GM23338 (cell line): ENCODE measurements at regions not wholly inside any gene's neighbourhood (a gene's known extent, or its start where the extent isn't known, plus 50 kb on each side); places are given as distances from the start of the nearest gene placed in this dataset.

Experiments used
- ATAC-seq: fragments of 200-7000 bp; cut with Tn5 transposase; 3 replicates; pipeline ENCODE4 v1.9.1; 2020
- DNase-seq: peaks from one replicate; pipeline ENCODE4 v3.0.0-alpha.2; 2015; ENCODE audit warnings: low spot score
- H2AFZ ChIP-seq: fragments of 200-600 bp; sonication (generic); 2 replicates; pipeline ENCODE4 v1.8.0; 2016; ENCODE audit warnings: antibody characterized with exemption, mild to moderate bottlenecking, moderate library complexity
- H3F3A ChIP-seq: fragments of 200-600 bp; sonication (generic); replicated peaks from 2 replicates; pipeline ENCODE4 v1.8.0; 2017; ENCODE audit warnings: antibody characterized with exemption, mixed run types, low read depth
- H3K27ac ChIP-seq: fragments of 200-600 bp; sonication (generic); 2 replicates; pipeline ENCODE4 v1.6.1; 2016; ENCODE audit warnings: low read depth
- H3K27me3 ChIP-seq: fragments of 200-600 bp; sonication (generic); 2 replicates; pipeline ENCODE4 v1.8.0; 2016; ENCODE audit warnings: mild to moderate bottlenecking, mixed run types, moderate library complexity; ENCODE audit not compliant: insufficient read depth
- H3K36me3 ChIP-seq: fragments of 200-600 bp; sonication (generic); 2 replicates; pipeline ENCODE4 v1.8.0; 2016; ENCODE audit warnings: mild to moderate bottlenecking; ENCODE audit not compliant: insufficient read depth
- H3K4me1 ChIP-seq: fragments of 200-600 bp; sonication (generic); 2 replicates; pipeline ENCODE4 v1.8.0; 2016; ENCODE audit warnings: mild to moderate bottlenecking, moderate library complexity; ENCODE audit not compliant: insufficient read depth
- H3K4me2 ChIP-seq: fragments of 200-600 bp; sonication (generic); 2 replicates; pipeline ENCODE4 v1.7.1; 2017; ENCODE audit warnings: mixed run types
- H3K4me3 ChIP-seq: fragments of 200-600 bp; sonication (generic); 2 replicates; pipeline ENCODE4 v1.6.1; 2016; ENCODE audit warnings: mixed run types
- H3K79me2 ChIP-seq: fragments of 200-600 bp; sonication (generic); replicated peaks from 2 replicates; pipeline ENCODE4 v1.8.0; 2017; ENCODE audit warnings: mild to moderate bottlenecking; ENCODE audit not compliant: insufficient read depth
- H3K9me2 ChIP-seq: fragments of 200-600 bp; sonication (generic); 2 replicates; pipeline ENCODE4 v1.8.0; 2017; ENCODE audit not compliant: insufficient read depth
- H4K20me1 ChIP-seq: fragments of 200-600 bp; sonication (generic); replicated peaks from 2 replicates; pipeline ENCODE4 v1.8.0; 2017; ENCODE audit warnings: mild to moderate bottlenecking; ENCODE audit not compliant: insufficient read depth
- H3K27ac Mint-ChIP-seq: 2 replicates; pipeline ENCODE4 v1.8.0; 2020; ENCODE audit warnings: inconsistent platforms, mild to moderate bottlenecking, moderate library complexity, mixed read lengths
- H3K27me3 Mint-ChIP-seq: 3 replicates; pipeline ENCODE4 v1.8.0; 2022; ENCODE audit warnings: low read depth, mild to moderate bottlenecking, moderate library complexity, mixed read lengths, inconsistent platforms; ENCODE audit not compliant: insufficient read depth, poor library complexity
- H3K36me3 Mint-ChIP-seq: 3 replicates; pipeline ENCODE4 v1.8.0; 2021; ENCODE audit warnings: low read depth, mild to moderate bottlenecking, inconsistent platforms, moderate library complexity, mixed read lengths
- H3K4me1 Mint-ChIP-seq: 3 replicates; pipeline ENCODE4 v1.8.0; 2020; ENCODE audit warnings: mild to moderate bottlenecking, inconsistent platforms, mixed read lengths
- H3K4me3 Mint-ChIP-seq: 3 replicates; pipeline ENCODE4 v1.8.0; 2021; ENCODE audit warnings: moderate library complexity, mild to moderate bottlenecking, inconsistent platforms, mixed read lengths
- H3K9me3 Mint-ChIP-seq: 3 replicates; pipeline ENCODE4 v1.8.0; 2020; ENCODE audit warnings: moderate library complexity, mild to moderate bottlenecking, inconsistent platforms, mixed read lengths
- CREB1 ChIP-seq: fragments of 250-450 bp; sonication (Bioruptor Pico); IDR thresholded peaks from 2 replicates; pipeline ENCODE4 v1.5.0; 2020; ENCODE audit warnings: low read depth, mild to moderate bottlenecking, moderate library complexity
- EZH2 ChIP-seq: fragments of 200-600 bp; sonication (generic); IDR thresholded peaks from one replicate; pipeline ENCODE4 v1.8.0; 2017; ENCODE audit warnings: antibody characterized with exemption, mild to moderate bottlenecking, low read depth; ENCODE audit not compliant: unreplicated experiment
- EZH2phosphoT487 ChIP-seq: fragments of 200-600 bp; sonication (generic); IDR thresholded peaks from one replicate; pipeline ENCODE4 v1.8.1; 2018; ENCODE audit warnings: antibody characterized with exemption; ENCODE audit not compliant: unreplicated experiment
- JUNB ChIP-seq: IDR thresholded peaks from one replicate; pipeline ENCODE4 v1.6.1; 2016; ENCODE audit warnings: antibody characterized with exemption; ENCODE audit not compliant: unreplicated experiment
- NANOG ChIP-seq: IDR thresholded peaks from 2 replicates; pipeline ENCODE4 v1.6.1; 2016; ENCODE audit warnings: antibody characterized with exemption, borderline replicate concordance
- POLR2AphosphoS5 ChIP-seq: IDR thresholded peaks from 2 replicates; pipeline ENCODE4 v1.6.1; 2016; ENCODE audit warnings: antibody characterized with exemption, low read depth
- STAT1 ChIP-seq: IDR thresholded peaks from one replicate; pipeline ENCODE4 v1.6.1; 2016; ENCODE audit warnings: antibody characterized with exemption; ENCODE audit not compliant: unreplicated experiment
- ZNF114 ChIP-seq: fragments of 250-450 bp; sonication (Bioruptor Pico); IDR thresholded peaks from 2 replicates; pipeline ENCODE4 v1.5.0; 2020; ENCODE audit warnings: mild to moderate bottlenecking, moderate library complexity
- ZNF331 ChIP-seq: fragments of 250-450 bp; sonication (Bioruptor Pico); IDR thresholded peaks from 2 replicates; pipeline ENCODE4 v1.5.0; 2020; ENCODE audit warnings: low read depth, mild to moderate bottlenecking, moderate library complexity
- TF ChIP-seq, protein P1 (sequence below): IDR thresholded peaks from 2 replicates; pipeline ENCODE4 v1.6.1; 2016; ENCODE audit warnings: antibody characterized with exemption
- TF ChIP-seq, protein P2 (sequence below): IDR thresholded peaks from one replicate; pipeline ENCODE4 v1.6.1; 2018; ENCODE audit warnings: antibody characterized with exemption; ENCODE audit not compliant: unreplicated experiment
- TF ChIP-seq, protein P3 (sequence below), 2 experiments: fragments of 200-600 bp in 1 of 2; sonication (generic) in 1 of 2; conservative IDR thresholded peaks; 2 replicates each; pipeline versions ENCODE4 v1.5.1 to v1.6.1; 2016 to 2017; ENCODE audit warnings: antibody characterized with exemption in 2 of 2, low read depth in 2 of 2, mild to moderate bottlenecking in 2 of 2, moderate library complexity in 1 of 2
- TF ChIP-seq, protein P4 (sequence below): fragments of 250-450 bp; sonication (Bioruptor Pico); IDR thresholded peaks from 2 replicates; pipeline ENCODE4 v1.5.0; 2020; ENCODE audit warnings: mild to moderate bottlenecking, moderate library complexity

DNA sequence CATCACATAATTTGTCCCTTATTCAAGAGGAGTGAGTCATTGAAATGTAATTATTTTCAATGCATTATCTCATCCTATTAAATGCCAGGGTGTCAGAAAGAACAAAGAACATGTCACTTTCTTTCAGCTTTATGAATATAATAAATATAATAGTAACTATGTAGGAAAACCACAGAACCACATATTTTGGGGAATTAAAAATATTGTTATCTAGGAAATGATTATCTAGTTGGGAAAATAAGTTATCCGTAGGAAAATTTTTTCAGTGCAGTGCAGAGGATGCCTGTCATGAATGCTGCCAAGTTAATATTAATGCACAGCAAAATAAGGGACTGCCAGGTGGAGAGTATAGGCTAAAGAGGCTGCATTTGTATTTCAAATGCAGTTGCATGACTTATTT is 844.8 kb downstream of the MAT2B start:
- Mint-ChIP-seq H3K4me1 (peaks cover 17% of the 10 kb centered on the region), H3K36me3 (no peaks in the 10 kb centered on the region)

More for the DNA sequence above, 844.8 kb downstream of the MAT2B start:
- ATAC-seq (no peak), DNase-seq (no peak)
- Histone ChIP-seq H3K79me2 (no peaks in the 10 kb centered on the region), H3K27me3 (no peaks in the 10 kb centered on the region), H3K4me2 (no peak overlapping the region), H2AFZ (no peak overlapping the region), H3K9me2 (no peaks in the 10 kb centered on the region), H3K36me3 (no peaks in the 10 kb centered on the region), H3K27ac (no peak overlapping the region), H3K4me1 (0 out of 2 replicates have a peak, but pooled peaks cover 4% of the 10 kb centered on the region), H3F3A (no peaks in the 10 kb centered on the region), H3K4me3 (no peak overlapping the region), H4K20me1 (no peaks in the 10 kb centered on the region)
- TF ChIP-seq, protein P1, sequence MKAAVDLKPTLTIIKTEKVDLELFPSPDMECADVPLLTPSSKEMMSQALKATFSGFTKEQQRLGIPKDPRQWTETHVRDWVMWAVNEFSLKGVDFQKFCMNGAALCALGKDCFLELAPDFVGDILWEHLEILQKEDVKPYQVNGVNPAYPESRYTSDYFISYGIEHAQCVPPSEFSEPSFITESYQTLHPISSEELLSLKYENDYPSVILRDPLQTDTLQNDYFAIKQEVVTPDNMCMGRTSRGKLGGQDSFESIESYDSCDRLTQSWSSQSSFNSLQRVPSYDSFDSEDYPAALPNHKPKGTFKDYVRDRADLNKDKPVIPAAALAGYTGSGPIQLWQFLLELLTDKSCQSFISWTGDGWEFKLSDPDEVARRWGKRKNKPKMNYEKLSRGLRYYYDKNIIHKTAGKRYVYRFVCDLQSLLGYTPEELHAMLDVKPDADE = no peak
- TF ChIP-seq JUNB (no peak), ZNF114 (CRISPR knock-in tag) (no peak), CREB1 (CRISPR knock-in tag) (no peak), STAT1 (no peak), ZNF331 (CRISPR knock-in tag) (no peak), EZH2phosphoT487 (no peak), POLR2AphosphoS5 (no peak), NANOG (no peak), EZH2 (no peak)
- TF ChIP-seq, protein P2, sequence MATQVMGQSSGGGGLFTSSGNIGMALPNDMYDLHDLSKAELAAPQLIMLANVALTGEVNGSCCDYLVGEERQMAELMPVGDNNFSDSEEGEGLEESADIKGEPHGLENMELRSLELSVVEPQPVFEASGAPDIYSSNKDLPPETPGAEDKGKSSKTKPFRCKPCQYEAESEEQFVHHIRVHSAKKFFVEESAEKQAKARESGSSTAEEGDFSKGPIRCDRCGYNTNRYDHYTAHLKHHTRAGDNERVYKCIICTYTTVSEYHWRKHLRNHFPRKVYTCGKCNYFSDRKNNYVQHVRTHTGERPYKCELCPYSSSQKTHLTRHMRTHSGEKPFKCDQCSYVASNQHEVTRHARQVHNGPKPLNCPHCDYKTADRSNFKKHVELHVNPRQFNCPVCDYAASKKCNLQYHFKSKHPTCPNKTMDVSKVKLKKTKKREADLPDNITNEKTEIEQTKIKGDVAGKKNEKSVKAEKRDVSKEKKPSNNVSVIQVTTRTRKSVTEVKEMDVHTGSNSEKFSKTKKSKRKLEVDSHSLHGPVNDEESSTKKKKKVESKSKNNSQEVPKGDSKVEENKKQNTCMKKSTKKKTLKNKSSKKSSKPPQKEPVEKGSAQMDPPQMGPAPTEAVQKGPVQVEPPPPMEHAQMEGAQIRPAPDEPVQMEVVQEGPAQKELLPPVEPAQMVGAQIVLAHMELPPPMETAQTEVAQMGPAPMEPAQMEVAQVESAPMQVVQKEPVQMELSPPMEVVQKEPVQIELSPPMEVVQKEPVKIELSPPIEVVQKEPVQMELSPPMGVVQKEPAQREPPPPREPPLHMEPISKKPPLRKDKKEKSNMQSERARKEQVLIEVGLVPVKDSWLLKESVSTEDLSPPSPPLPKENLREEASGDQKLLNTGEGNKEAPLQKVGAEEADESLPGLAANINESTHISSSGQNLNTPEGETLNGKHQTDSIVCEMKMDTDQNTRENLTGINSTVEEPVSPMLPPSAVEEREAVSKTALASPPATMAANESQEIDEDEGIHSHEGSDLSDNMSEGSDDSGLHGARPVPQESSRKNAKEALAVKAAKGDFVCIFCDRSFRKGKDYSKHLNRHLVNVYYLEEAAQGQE = no peak
- TF ChIP-seq, protein P3, sequence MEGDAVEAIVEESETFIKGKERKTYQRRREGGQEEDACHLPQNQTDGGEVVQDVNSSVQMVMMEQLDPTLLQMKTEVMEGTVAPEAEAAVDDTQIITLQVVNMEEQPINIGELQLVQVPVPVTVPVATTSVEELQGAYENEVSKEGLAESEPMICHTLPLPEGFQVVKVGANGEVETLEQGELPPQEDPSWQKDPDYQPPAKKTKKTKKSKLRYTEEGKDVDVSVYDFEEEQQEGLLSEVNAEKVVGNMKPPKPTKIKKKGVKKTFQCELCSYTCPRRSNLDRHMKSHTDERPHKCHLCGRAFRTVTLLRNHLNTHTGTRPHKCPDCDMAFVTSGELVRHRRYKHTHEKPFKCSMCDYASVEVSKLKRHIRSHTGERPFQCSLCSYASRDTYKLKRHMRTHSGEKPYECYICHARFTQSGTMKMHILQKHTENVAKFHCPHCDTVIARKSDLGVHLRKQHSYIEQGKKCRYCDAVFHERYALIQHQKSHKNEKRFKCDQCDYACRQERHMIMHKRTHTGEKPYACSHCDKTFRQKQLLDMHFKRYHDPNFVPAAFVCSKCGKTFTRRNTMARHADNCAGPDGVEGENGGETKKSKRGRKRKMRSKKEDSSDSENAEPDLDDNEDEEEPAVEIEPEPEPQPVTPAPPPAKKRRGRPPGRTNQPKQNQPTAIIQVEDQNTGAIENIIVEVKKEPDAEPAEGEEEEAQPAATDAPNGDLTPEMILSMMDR (conservative IDR thresholded peaks at IDR 0.05; ENCODE audit: low read depth in 2 of 2) = no peak
- TF ChIP-seq, protein P4, sequence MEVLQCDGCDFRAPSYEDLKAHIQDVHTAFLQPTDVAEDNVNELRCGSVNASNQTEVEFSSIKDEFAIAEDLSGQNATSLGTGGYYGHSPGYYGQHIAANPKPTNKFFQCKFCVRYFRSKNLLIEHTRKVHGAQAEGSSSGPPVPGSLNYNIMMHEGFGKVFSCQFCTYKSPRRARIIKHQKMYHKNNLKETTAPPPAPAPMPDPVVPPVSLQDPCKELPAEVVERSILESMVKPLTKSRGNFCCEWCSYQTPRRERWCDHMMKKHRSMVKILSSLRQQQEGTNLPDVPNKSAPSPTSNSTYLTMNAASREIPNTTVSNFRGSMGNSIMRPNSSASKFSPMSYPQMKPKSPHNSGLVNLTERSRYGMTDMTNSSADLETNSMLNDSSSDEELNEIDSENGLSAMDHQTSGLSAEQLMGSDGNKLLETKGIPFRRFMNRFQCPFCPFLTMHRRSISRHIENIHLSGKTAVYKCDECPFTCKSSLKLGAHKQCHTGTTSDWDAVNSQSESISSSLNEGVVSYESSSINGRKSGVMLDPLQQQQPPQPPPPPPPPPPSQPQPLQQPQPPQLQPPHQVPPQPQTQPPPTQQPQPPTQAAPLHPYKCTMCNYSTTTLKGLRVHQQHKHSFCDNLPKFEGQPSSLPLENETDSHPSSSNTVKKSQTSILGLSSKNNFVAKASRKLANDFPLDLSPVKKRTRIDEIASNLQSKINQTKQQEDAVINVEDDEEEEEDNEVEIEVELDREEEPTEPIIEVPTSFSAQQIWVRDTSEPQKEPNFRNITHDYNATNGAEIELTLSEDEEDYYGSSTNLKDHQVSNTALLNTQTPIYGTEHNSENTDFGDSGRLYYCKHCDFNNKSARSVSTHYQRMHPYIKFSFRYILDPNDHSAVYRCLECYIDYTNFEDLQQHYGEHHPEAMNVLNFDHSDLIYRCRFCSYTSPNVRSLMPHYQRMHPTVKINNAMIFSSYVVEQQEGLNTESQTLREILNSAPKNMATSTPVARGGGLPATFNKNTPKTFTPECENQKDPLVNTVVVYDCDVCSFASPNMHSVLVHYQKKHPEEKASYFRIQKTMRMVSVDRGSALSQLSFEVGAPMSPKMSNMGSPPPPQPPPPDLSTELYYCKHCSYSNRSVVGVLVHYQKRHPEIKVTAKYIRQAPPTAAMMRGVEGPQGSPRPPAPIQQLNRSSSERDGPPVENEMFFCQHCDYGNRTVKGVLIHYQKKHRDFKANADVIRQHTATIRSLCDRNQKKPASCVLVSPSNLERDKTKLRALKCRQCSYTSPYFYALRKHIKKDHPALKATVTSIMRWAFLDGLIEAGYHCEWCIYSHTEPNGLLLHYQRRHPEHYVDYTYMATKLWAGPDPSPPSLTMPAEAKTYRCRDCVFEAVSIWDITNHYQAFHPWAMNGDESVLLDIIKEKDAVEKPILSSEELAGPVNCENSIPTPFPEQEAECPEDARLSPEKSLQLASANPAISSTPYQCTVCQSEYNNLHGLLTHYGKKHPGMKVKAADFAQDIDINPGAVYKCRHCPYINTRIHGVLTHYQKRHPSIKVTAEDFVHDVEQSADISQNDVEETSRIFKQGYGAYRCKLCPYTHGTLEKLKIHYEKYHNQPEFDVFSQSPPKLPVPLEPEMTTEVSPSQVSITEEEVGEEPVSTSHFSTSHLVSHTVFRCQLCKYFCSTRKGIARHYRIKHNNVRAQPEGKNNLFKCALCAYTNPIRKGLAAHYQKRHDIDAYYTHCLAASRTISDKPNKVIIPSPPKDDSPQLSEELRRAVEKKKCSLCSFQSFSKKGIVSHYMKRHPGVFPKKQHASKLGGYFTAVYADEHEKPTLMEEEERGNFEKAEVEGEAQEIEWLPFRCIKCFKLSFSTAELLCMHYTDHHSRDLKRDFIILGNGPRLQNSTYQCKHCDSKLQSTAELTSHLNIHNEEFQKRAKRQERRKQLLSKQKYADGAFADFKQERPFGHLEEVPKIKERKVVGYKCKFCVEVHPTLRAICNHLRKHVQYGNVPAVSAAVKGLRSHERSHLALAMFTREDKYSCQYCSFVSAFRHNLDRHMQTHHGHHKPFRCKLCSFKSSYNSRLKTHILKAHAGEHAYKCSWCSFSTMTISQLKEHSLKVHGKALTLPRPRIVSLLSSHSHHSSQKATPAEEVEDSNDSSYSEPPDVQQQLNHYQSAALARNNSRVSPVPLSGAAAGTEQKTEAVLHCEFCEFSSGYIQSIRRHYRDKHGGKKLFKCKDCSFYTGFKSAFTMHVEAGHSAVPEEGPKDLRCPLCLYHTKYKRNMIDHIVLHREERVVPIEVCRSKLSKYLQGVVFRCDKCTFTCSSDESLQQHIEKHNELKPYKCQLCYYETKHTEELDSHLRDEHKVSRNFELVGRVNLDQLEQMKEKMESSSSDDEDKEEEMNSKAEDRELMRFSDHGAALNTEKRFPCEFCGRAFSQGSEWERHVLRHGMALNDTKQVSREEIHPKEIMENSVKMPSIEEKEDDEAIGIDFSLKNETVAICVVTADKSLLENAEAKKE (CRISPR knock-in tag) = no peak
- Mint-ChIP-seq H3K27me3 (peaks cover 7% of the 10 kb centered on the region), H3K27ac (no peak overlapping the region), H3K9me3 (no peaks in the 10 kb centered on the region), H3K4me3 (no peak overlapping the region)
